ENCODE measurements at regions not wholly inside any gene's neighbourhood (a gene's known extent, or its start where the extent isn't known, plus 50 kb on each side); places are given as distances from the start of the nearest gene placed in this dataset.
"Not testable (repeated sequence)": the region's sequence is repeated elsewhere in the genome, so short reads cannot be mapped to it uniquely, and the experiment has no call there.

- H3K9me3 ChIP-seq (ENCODE audit: control insufficient read depth, insufficient read depth, low read length) = no peaks in the 10 kb centered on the region
- no peak overlapping the region for H3K9ac ChIP-seq (ENCODE audit: low read depth, low read length)
- no peaks in the 10 kb centered on the region for H3K36me3 ChIP-seq (ENCODE audit: insufficient read depth, low read length)
- no peaks in the 10 kb centered on the region for H3K4me1 ChIP-seq (ENCODE audit: insufficient read depth, low read length)
Observed at GRCh38 chr3:194189243-194189791, 53.4 kb downstream of the HES1 start.

- not testable (repeated sequence) for H3K9ac ChIP-seq (ENCODE audit: low read depth, low read length); H3K9me3 ChIP-seq (ENCODE audit: control insufficient read depth, insufficient read depth, low read length); H3K4me1 ChIP-seq (ENCODE audit: insufficient read depth, low read length); H3K36me3 ChIP-seq (ENCODE audit: insufficient read depth, low read length)
Observed at GRCh38 chr3:194191850-194192249, 55.9 kb downstream of the HES1 start.

GRCh38 chr3:194194051-194194756 lies 58.3 kb downstream of the HES1 start:
- H3K4me1 ChIP-seq (ENCODE audit: insufficient read depth, low read length) = no peaks in the 10 kb centered on the region
- H3K9me3 ChIP-seq (ENCODE audit: control insufficient read depth, insufficient read depth, low read length) = no peaks in the 10 kb centered on the region
- H3K9ac ChIP-seq (ENCODE audit: low read depth, low read length) = no peak overlapping the region
- no peaks in the 10 kb centered on the region for H3K36me3 ChIP-seq (ENCODE audit: insufficient read depth, low read length)

- no peaks in the 10 kb centered on the region for H3K4me1 ChIP-seq (ENCODE audit: insufficient read depth, low read length)
- H3K36me3 ChIP-seq (ENCODE audit: insufficient read depth, low read length) = no peaks in the 10 kb centered on the region
- no peaks in the 10 kb centered on the region for H3K9me3 ChIP-seq (ENCODE audit: control insufficient read depth, insufficient read depth, low read length)
- H3K9ac ChIP-seq (ENCODE audit: low read depth, low read length) = no peak overlapping the region
Observed at GRCh38 chr3:194194757-194195085, 58.8 kb downstream of the HES1 start.

- Histone ChIP-seq H3K36me3 (ENCODE audit: insufficient read depth, low read length) (no peaks in the 10 kb centered on the region), H3K9me3 (ENCODE audit: control insufficient read depth, insufficient read depth, low read length) (no peaks in the 10 kb centered on the region), H3K9ac (ENCODE audit: low read depth, low read length) (no peak overlapping the region), H3K4me1 (ENCODE audit: insufficient read depth, low read length) (no peaks in the 10 kb centered on the region)
Observed at GRCh38 chr3:194195611-194196010, 59.7 kb downstream of the HES1 start.

GRCh38 chr3:194196876-194197275 lies 60.9 kb downstream of the HES1 start:
- H3K9ac ChIP-seq (ENCODE audit: low read depth, low read length) = no peak overlapping the region
- H3K4me1 ChIP-seq (ENCODE audit: insufficient read depth, low read length) = no peaks in the 10 kb centered on the region
- no peaks in the 10 kb centered on the region for H3K9me3 ChIP-seq (ENCODE audit: control insufficient read depth, insufficient read depth, low read length)
- no peaks in the 10 kb centered on the region for H3K36me3 ChIP-seq (ENCODE audit: insufficient read depth, low read length)

GRCh38 chr3:194197396-194197960 lies 61.5 kb downstream of the HES1 start:
- Histone ChIP-seq H3K36me3 (ENCODE audit: insufficient read depth, low read length) (no peaks in the 10 kb centered on the region), H3K9me3 (ENCODE audit: control insufficient read depth, insufficient read depth, low read length) (no peaks in the 10 kb centered on the region), H3K4me1 (ENCODE audit: insufficient read depth, low read length) (no peaks in the 10 kb centered on the region), H3K9ac (ENCODE audit: low read depth, low read length) (no peak overlapping the region)

GRCh38 chr3:194197981-194198695 lies 62.2 kb downstream of the HES1 start:
- H3K9me3 ChIP-seq (ENCODE audit: control insufficient read depth, insufficient read depth, low read length) = no peaks in the 10 kb centered on the region
- no peaks in the 10 kb centered on the region for H3K36me3 ChIP-seq (ENCODE audit: insufficient read depth, low read length)
- no peak overlapping the region for H3K9ac ChIP-seq (ENCODE audit: low read depth, low read length)
- peaks cover under 1% of the 10 kb centered on the region; the same call in 1 of the 2 replicates for H3K4me1 ChIP-seq (ENCODE audit: insufficient read depth, low read length)

- H3K9ac ChIP-seq (ENCODE audit: low read depth, low read length) = no peak overlapping the region
- peaks cover 4% of the 10 kb centered on the region; the same call in 1 of the 2 replicates for H3K4me1 ChIP-seq (ENCODE audit: insufficient read depth, low read length)
- H3K9me3 ChIP-seq (ENCODE audit: control insufficient read depth, insufficient read depth, low read length) = no peaks in the 10 kb centered on the region
- H3K36me3 ChIP-seq (ENCODE audit: insufficient read depth, low read length) = no peaks in the 10 kb centered on the region
Observed at GRCh38 chr3:194198938-194199337, 63.0 kb downstream of the HES1 start.

GRCh38 chr3:194200422-194201081 lies 64.6 kb downstream of the HES1 start:
- Histone ChIP-seq H3K4me1 (ENCODE audit: insufficient read depth, low read length) (peaks cover 8% of the 10 kb centered on the region; the same call in 1 of the 2 replicates), H3K9me3 (ENCODE audit: control insufficient read depth, insufficient read depth, low read length) (no peaks in the 10 kb centered on the region), H3K9ac (ENCODE audit: low read depth, low read length) (no peak overlapping the region), H3K36me3 (ENCODE audit: insufficient read depth, low read length) (no peaks in the 10 kb centered on the region)

- no peak overlapping the region for H3K9ac ChIP-seq (ENCODE audit: low read depth, low read length)
- no peaks in the 10 kb centered on the region for H3K9me3 ChIP-seq (ENCODE audit: control insufficient read depth, insufficient read depth, low read length)
- H3K4me1 ChIP-seq (ENCODE audit: insufficient read depth, low read length) = peaks cover 11% of the 10 kb centered on the region; the same call in 1 of the 2 replicates
- no peaks in the 10 kb centered on the region for H3K36me3 ChIP-seq (ENCODE audit: insufficient read depth, low read length)
Observed at GRCh38 chr3:194201953-194202666, 66.2 kb downstream of the HES1 start.

- Histone ChIP-seq H3K9me3 (ENCODE audit: control insufficient read depth, insufficient read depth, low read length) (no peaks in the 10 kb centered on the region), H3K36me3 (ENCODE audit: insufficient read depth, low read length) (no peaks in the 10 kb centered on the region), H3K9ac (ENCODE audit: low read depth, low read length) (peak overlapping the region; percentile 45), H3K4me1 (ENCODE audit: insufficient read depth, low read length) (peaks cover 11% of the 10 kb centered on the region; the same call in 1 of the 2 replicates)
Observed at GRCh38 chr3:194203482-194204041, 67.6 kb downstream of the HES1 start.

- Histone ChIP-seq H3K9me3 (ENCODE audit: control insufficient read depth, insufficient read depth, low read length) (no peaks in the 10 kb centered on the region), H3K36me3 (ENCODE audit: insufficient read depth, low read length) (no peaks in the 10 kb centered on the region), H3K4me1 (ENCODE audit: insufficient read depth, low read length) (peaks cover 11% of the 10 kb centered on the region; the same call in 1 of the 2 replicates), H3K9ac (ENCODE audit: low read depth, low read length) (peak overlapping the region; percentile 45)
Observed at GRCh38 chr3:194204042-194204987, 68.4 kb downstream of the HES1 start.

All from ES-I3 (cell line).